Stimulated activated naive CD8-positive, alpha-beta T cell treated with anti-CD3 and anti-CD28 coated beads, Interleukin-15, amount 100 ng/mL, for 72 hours (primary cell): ENCODE measurements at regions not wholly inside any gene's neighbourhood (a gene's known extent, or its start where the extent isn't known, plus 50 kb on each side); places are given as distances from the start of the nearest gene placed in this dataset.

Experiments used
- ATAC-seq: fragments of 150-1000 bp; cut with Tn5 transposase; 2 replicates; pipeline ENCODE4 v1.10.0; 2021; ENCODE audit warnings: mild to moderate bottlenecking, moderate library complexity
- DNase-seq, 2 donors: peaks; one replicate each; pipeline ENCODE4 v3.0.0; 2021 to 2022
- H3K27ac Mint-ChIP-seq, 2 donors: one replicate each; pipeline ENCODE4 v1.8.0; 2022; ENCODE audit warnings: mild to moderate bottlenecking in 2 of 2, mixed read lengths in 2 of 2, moderate library complexity in 2 of 2
- H3K27me3 Mint-ChIP-seq: one replicate; pipeline ENCODE4 v1.8.0; 2022; ENCODE audit warnings: mixed read lengths
- H3K4me1 Mint-ChIP-seq: one replicate; pipeline ENCODE4 v1.8.0; 2022; ENCODE audit warnings: mild to moderate bottlenecking, mixed read lengths
- H3K4me3 Mint-ChIP-seq, 2 donors: one replicate each; pipeline ENCODE4 v1.8.0; 2022; ENCODE audit warnings: mild to moderate bottlenecking in 2 of 2, mixed read lengths in 2 of 2, moderate library complexity in 1 of 2
- H3K9me3 Mint-ChIP-seq, 2 donors: one replicate each; pipeline ENCODE4 v1.8.0; 2022; ENCODE audit warnings: mixed read lengths in 2 of 2

GRCh38 chrX:4905576-4905975, 1192.1 kb upstream of the PRKX start:
- Mint-ChIP-seq H3K27me3 (no peaks in the 10 kb centered on the region), H3K9me3 (peaks cover 0 to 17% of the 10 kb centered on the region in 2 donors), H3K27ac (no peak overlapping the region), H3K4me3 (no peak overlapping the region), H3K4me1 (no peaks in the 10 kb centered on the region)
- no peak for ATAC-seq
- DNase-seq = no peak

DNA sequence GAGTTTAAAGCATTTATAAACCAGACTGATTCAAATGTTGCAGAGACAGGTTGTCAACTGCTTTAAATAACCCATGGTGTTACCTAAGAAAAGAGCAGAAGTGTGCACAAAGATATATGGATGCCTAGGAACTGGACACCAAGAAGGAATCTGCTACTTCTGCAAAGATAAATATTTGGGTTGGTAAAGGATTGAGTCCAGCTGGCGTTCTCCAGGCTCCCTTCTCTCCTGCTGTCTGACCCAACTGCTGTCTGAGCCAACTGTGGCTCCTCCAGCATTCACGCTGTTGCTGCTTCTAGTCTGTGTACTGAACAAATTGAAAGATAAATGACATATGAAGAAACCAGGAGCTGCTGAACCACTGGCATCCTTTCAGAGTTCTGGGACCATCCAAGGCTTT, 1167.8 kb upstream of the PRKX start:
- no peak for DNase-seq
- H3K27me3 Mint-ChIP-seq = no peaks in the 10 kb centered on the region

DNA sequence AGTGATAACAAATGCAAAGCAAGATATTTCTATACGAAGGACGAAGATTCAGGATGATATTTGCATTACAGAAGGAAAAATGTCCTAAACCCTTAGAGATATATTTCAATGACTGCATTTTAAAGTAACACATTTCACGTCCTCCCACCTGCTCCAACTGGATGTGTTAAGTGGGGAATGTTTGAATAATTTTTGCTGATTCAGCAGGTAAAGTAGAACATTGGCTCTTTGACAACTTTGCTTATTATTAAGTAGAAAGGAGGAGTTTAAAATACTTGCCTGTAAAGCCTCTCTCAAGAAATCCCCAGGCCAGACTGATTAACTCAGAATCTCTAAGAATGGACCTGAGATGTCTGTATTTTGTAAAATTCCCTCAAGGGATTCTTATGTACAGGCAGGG, 1165.2 kb upstream of the PRKX start:
- Mint-ChIP-seq H3K27ac (no peak overlapping the region), H3K4me3 (no peak overlapping the region), H3K9me3 (no peaks in the 10 kb centered on the region), H3K4me1 (no peaks in the 10 kb centered on the region), H3K27me3 (no peaks in the 10 kb centered on the region)
- ATAC-seq (no peak), DNase-seq (no peak)

More for the DNA sequence above, 1167.8 kb upstream of the PRKX start:
- H3K4me3 Mint-ChIP-seq = no peak overlapping the region
- no peaks in the 10 kb centered on the region for H3K4me1 Mint-ChIP-seq
- H3K9me3 Mint-ChIP-seq = no peaks in the 10 kb centered on the region
- H3K27ac Mint-ChIP-seq = no peak overlapping the region
- ATAC-seq = no peak

DNA sequence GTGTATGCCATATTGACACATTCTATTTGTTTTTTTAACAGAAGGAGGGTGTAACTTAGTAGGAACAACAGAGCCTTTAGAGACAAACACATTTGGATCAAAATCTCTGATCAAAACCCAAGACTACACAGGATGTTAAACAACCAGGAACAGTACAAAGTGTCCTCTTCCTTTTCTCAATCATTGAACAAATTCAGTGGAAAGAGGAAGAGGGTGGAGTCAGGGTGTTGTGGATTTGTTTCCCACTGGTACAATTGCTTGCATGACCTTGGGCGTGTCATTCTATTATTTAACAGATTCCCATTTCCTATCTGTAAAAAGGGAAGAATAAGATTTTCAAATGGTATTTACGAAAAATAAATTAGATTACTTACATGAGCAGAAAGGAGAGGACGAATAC, 1162.8 kb upstream of the PRKX start:
- Mint-ChIP-seq H3K9me3 (no peaks in the 10 kb centered on the region), H3K4me1 (no peaks in the 10 kb centered on the region), H3K27me3 (no peaks in the 10 kb centered on the region), H3K4me3 (no peak overlapping the region), H3K27ac (no peak overlapping the region)
- DNase-seq = no peak
- ATAC-seq = no peak

- Mint-ChIP-seq H3K27me3 (no peaks in the 10 kb centered on the region), H3K4me1 (no peaks in the 10 kb centered on the region), H3K9me3 (no peaks in the 10 kb centered on the region), H3K4me3 (no peak overlapping the region), H3K27ac (no peak overlapping the region)
- DNase-seq (no peak), ATAC-seq (no peak)
These were observed 1138.1 kb upstream of the PRKX start for GRCh38 chrX:4851534-4851933.

DNA sequence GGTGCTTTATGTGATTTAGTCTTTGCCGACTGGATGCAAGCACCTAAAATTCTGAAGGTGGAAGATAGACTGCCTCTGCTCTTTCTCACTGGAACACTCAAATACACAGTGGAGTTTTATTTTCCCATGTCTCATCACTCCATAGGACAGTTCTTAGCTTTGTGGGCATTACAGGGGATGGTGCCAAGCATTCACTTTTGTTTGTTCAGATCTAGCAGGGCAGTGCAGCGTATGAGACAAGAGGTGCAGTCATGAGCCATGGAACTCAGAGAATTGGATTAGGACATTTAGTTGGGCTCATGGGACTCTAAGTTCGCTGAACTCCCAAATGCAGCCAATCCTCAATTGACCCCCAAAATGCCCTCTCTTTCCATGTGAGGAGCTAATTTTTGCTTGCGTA, 1136.9 kb upstream of the PRKX start:
- no peak for DNase-seq
- Mint-ChIP-seq H3K27me3 (no peaks in the 10 kb centered on the region), H3K4me3 (no peak overlapping the region), H3K27ac (no peak overlapping the region), H3K9me3 (no peaks in the 10 kb centered on the region), H3K4me1 (no peaks in the 10 kb centered on the region)
- ATAC-seq = no peak

DNA sequence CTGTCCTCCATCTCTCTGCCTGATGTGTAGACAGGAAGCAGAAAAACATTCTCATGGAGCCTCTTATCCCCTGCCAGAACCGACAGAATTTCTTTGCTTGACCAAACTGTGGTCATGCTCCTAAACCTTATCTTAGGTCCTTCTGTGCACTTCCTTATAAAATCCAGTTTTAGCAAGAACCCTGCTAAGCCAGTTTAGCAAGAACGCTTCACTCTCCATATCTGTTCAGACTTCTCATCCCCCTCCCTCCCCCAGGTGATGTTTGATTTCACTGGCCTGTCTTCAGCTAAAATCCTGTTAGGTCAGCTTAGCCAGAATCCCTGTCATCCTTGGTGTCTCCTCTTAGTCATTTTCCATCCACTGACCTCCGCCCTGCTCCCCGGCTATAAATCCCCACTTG, 1130.9 kb upstream of the PRKX start:
- H3K4me1 Mint-ChIP-seq = no peaks in the 10 kb centered on the region
- no peak overlapping the region for H3K4me3 Mint-ChIP-seq
- no peak overlapping the region for H3K27ac Mint-ChIP-seq
- DNase-seq (no peak), ATAC-seq (no peak)
- H3K9me3 Mint-ChIP-seq = no peaks in the 10 kb centered on the region
- H3K27me3 Mint-ChIP-seq = no peaks in the 10 kb centered on the region

DNA sequence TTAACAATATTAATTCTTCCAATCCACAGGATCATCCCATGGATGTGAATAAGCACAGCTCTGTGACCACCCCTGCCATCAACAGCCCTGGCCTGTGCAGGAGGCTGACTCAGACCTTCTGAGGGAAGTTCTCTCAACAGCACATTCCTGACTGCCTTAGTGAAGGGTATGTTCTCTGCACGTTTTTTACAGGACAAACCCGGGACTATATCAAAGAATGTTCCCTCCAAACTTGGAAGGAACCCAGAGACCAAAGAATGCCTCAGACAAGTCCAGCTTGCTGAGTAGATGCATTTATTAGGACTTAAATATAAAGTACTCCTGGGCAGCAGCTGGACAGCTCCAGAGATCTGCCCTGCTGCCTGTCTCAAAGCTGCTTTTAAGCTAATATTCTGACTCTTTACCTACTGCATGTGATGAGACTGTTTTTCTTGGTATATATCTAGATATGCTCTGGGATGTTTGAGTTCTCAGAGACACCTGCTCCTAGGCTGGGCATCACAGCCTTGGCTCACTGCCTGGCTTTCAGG, 1127.8 kb upstream of the PRKX start:
- DNase-seq (no peak), ATAC-seq (no peak)
- Mint-ChIP-seq H3K9me3 (no peaks in the 10 kb centered on the region), H3K4me3 (no peak overlapping the region), H3K27ac (no peak overlapping the region), H3K27me3 (no peaks in the 10 kb centered on the region), H3K4me1 (no peaks in the 10 kb centered on the region)

DNA sequence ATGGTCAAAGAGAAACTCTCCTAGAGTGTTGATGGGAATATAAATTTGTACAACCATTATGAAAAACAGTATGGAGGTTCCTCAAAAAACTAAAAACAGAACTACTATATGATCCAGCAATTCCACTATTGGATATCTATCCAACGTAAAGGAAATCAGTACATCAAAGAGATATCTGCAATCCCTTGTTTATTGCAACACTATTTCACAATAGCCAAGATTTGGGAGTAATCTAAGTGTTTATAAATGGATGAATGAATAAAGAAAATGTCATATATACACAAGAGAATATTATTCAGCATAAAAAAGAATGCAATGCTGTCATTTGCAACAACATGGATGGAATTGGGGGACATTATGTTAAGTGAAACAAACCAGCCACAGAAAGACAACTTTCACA, 1118.1 kb upstream of the PRKX start:
- ATAC-seq = no peak
- H3K4me3 Mint-ChIP-seq = no peak overlapping the region
- DNase-seq = no peak
- H3K27me3 Mint-ChIP-seq = no peaks in the 10 kb centered on the region
- H3K27ac Mint-ChIP-seq = no peak overlapping the region
- H3K9me3 Mint-ChIP-seq = no peaks in the 10 kb centered on the region
- H3K4me1 Mint-ChIP-seq = no peaks in the 10 kb centered on the region

DNA sequence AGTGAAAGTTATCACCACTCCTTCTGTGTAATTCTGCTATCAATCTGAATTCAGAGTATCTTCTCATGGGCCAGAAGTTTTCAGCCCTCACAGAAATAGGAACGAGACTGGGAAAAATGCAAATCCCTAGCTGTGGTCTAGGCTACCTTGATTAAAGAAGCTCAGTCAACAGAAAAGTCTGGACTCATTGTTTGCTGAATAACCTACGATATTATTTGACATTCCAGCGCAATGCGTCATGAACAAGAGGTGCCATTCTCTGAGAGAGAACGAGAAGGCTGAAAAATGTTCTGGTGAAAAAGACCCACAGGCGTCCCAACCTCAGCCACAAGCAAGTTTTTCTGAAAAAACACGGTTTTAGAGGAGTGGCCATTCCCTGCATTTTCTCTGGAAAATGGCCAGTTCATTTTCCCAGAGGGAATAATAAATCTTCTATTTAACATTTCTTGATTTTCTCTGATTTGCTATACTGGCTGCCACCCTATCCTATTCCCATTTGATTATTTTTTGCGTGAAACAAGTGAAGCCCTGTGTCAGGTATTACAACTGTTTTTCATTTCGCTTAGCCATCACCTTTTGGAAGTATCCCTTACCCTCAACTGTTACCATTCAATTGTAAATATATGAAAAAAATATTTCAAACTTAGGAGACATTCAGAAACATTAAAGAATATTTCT, 1117.6 kb upstream of the PRKX start:
- H3K27me3 Mint-ChIP-seq = no peaks in the 10 kb centered on the region
- DNase-seq (no peak), ATAC-seq (no peak)
- no peak overlapping the region for H3K27ac Mint-ChIP-seq
- no peak overlapping the region for H3K4me3 Mint-ChIP-seq
- H3K9me3 Mint-ChIP-seq = no peaks in the 10 kb centered on the region
- H3K4me1 Mint-ChIP-seq = no peaks in the 10 kb centered on the region

DNA sequence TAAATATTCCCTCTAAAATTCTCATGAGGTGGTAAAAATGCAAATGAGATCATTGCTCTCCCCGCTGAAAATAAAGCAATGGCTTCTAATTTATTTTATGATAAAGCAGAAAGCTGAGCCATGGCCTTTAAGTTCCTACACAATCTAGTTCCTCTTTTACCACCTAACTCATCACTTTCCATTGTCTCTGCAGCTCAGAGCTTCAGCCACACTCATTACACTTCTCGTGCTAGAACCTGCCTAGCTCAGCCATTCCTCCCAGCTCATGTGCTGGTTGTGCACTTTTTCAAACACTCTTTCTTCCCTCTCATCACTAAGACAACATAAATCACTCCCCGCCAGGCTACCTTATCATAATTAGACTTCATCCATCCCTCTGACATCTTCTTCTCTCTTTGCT, 1112.1 kb upstream of the PRKX start:
- no peaks in the 10 kb centered on the region for H3K4me1 Mint-ChIP-seq
- H3K9me3 Mint-ChIP-seq = no peaks in the 10 kb centered on the region
- no peaks in the 10 kb centered on the region for H3K27me3 Mint-ChIP-seq
- no peak for ATAC-seq
- no peak overlapping the region for H3K27ac Mint-ChIP-seq
- DNase-seq = no peak
- H3K4me3 Mint-ChIP-seq = no peak overlapping the region

DNA sequence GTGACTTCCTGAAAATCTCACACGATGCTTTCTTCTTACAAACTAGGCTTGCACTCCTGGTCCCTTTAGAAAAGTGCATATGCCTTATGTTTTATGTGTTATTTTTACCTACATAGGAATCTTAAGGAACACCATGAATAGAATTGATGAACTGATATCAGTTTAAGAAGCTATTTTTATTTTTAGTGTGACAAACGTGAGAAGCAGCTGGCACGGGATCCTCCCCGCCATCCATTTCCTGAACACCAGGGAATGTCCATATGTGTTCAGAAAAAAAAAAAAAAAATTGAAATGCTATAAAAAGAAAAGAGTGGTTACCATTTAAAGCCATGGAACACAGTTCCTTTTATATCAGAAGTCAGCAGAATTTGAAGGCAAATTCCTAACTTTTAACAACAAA, 1096.1 kb upstream of the PRKX start:
- H3K27ac Mint-ChIP-seq = no peak overlapping the region
- H3K9me3 Mint-ChIP-seq = no peaks in the 10 kb centered on the region
- DNase-seq = no peak
- H3K27me3 Mint-ChIP-seq = no peaks in the 10 kb centered on the region
- no peaks in the 10 kb centered on the region for H3K4me1 Mint-ChIP-seq
- H3K4me3 Mint-ChIP-seq = no peak overlapping the region
- no peak for ATAC-seq

- no peak for DNase-seq
- ATAC-seq = no peak
- Mint-ChIP-seq H3K27me3 (no peaks in the 10 kb centered on the region), H3K4me1 (no peaks in the 10 kb centered on the region), H3K27ac (no peak overlapping the region), H3K9me3 (no peaks in the 10 kb centered on the region), H3K4me3 (no peak overlapping the region)
These were observed 1092.1 kb upstream of the PRKX start for GRCh38 chrX:4805502-4805901.

- DNase-seq (no peak), ATAC-seq (no peak)
- H3K4me3 Mint-ChIP-seq = no peak overlapping the region
- no peaks in the 10 kb centered on the region for H3K4me1 Mint-ChIP-seq
- H3K27ac Mint-ChIP-seq = no peak overlapping the region
- no peaks in the 10 kb centered on the region for H3K9me3 Mint-ChIP-seq
- H3K27me3 Mint-ChIP-seq = no peaks in the 10 kb centered on the region
These were observed 1087.3 kb upstream of the PRKX start for GRCh38 chrX:4800756-4801155.

DNA sequence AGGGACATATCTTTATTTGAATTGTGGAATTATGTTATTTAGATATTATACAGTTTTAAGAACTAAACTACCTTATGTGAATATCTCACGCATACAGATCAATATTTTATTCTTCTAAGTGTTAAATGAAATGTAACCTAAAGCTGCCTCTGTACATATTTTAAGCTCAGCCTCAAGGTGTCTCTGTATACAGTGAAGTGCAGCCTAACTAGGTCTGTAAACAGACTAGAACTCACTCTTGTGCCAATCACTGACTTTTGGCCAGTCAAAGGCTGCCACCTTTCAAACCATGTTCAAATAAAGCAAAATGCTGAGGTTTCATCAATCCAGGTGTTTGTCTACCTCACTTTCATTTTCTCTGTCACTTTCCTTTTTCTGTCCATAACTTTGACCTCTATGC, 1074.5 kb upstream of the PRKX start:
- no peak for ATAC-seq
- DNase-seq = no peak
- Mint-ChIP-seq H3K27ac (no peak overlapping the region), H3K4me1 (no peaks in the 10 kb centered on the region), H3K9me3 (no peaks in the 10 kb centered on the region), H3K27me3 (no peaks in the 10 kb centered on the region), H3K4me3 (no peak overlapping the region)

GRCh38 chrX:4764888-4765287, 1051.4 kb upstream of the PRKX start:
- Mint-ChIP-seq H3K4me3 (no peak overlapping the region), H3K9me3 (no peaks in the 10 kb centered on the region), H3K27me3 (no peaks in the 10 kb centered on the region), H3K27ac (no peak overlapping the region), H3K4me1 (no peaks in the 10 kb centered on the region)
- DNase-seq (no peak), ATAC-seq (no peak)

GRCh38 chrX:4762196-4762595, 1048.7 kb upstream of the PRKX start:
- H3K9me3 Mint-ChIP-seq = no peaks in the 10 kb centered on the region
- no peak overlapping the region for H3K27ac Mint-ChIP-seq
- no peak for ATAC-seq
- no peaks in the 10 kb centered on the region for H3K4me1 Mint-ChIP-seq
- no peaks in the 10 kb centered on the region for H3K27me3 Mint-ChIP-seq
- no peak overlapping the region for H3K4me3 Mint-ChIP-seq
- DNase-seq = no peak
